HG03064 (cell line): ENCODE measurements at regions not wholly inside any gene's neighbourhood (a gene's known extent, or its start where the extent isn't known, plus 50 kb on each side); places are given as distances from the start of the nearest gene placed in this dataset.

ENCODE experiments used
- ATAC-seq: cut with Tn5 transposase; IDR thresholded peaks from one replicate; pipeline ENCODE4 v1.9.1; 2021; ENCODE audit warnings: low read depth; ENCODE audit not compliant: unreplicated experiment

DNA sequence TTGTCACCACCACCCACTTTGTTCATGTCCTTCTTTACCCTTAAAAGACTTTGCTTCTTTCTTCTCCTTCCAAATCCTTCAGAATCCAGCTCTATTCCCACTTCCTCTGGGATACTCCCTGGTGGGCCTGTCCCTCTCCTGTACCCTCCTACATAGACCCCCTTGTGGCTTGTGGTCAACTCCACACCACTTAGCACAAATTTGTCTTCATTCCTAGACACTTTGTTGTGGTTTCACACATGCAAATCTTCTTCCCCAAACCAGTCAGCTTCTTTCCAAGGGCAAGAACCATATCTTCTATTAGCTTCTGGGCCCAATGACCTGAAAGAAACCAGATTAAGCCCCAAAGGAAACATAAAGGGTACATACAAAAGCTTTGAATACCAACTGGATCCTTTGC lies 342.4 kb downstream of the TNS1 start:
- ATAC-seq, result no peak

DNA sequence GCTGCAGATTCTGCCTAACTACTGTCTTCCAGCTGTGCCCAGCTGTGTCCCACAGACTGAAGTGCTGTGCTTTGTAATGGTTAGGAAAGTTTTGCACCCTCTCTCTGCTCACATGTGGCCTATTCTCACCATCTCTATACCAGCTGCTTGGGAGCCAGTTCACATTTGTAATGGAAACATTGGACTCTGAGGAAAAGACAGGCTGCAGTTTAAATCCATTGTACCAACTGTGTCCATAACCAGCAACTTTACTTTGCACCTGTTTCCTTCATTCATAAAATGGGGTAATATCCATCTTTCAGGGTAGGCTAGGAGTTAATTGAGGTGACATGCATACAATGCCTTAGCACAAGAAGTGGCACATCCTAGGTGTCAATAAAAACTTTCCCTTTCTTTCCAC lies 344.0 kb downstream of the TNS1 start:
- ATAC-seq, result no peak

DNA sequence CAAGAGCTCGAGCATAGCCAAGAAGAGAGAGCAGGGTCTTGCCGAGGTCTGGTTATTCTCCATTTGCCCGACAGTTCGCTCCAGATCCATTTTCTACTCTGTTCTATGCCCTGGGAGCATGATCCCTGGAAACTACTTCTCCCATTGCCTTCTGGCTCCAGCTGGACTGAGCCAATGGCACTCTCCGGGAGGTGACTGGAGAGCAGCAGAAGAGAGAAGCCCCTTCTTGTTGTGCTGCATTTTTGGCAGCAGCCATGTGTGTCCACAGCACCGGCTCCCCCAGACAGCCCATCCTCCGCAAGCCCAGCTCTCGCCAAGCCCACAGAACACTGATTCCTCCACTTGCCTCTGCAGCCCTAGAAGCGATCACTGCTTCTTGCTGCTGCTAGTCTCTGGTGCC lies 345.5 kb downstream of the TNS1 start:
- ATAC-seq, result no peak

DNA sequence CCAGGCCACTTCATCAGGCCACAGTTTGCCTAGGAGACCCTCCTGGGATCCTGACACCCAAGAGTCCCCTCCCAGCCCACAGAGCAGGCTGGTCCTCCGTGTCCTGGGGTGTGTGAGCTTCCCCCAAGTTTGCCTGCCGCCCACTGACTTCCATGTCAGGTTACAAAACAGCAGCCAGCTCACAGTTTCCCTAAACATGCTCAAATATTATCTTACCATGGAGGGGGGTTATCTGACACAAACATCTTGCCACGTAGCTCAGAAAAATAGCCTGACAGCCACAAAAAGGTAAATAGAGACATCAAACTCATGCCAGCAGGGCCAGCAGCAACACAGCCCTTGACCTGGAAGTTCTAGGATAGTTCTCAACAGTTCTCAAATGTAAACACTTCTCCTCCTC lies 346.5 kb downstream of the TNS1 start:
- no peak for ATAC-seq

DNA sequence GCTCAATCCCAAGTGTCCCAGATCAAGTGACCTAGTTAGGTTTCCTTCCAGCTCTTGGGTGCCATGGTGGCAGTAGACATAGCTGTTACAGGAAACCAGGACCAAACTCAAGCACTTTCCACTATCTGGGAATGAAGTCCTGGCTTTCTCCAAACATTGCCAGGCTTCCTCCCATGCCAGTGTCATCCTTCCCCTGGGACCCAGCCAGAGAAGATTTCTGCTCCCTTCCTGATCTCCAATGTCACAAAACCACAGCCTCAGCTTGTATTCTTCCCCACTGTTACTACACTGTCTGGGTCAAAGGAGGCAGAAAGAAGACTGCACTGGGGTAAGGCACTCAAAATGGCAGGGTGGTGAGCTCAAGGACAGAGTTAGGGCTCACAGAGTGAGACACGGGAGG lies 347.1 kb downstream of the TNS1 start:
- no peak for ATAC-seq

DNA sequence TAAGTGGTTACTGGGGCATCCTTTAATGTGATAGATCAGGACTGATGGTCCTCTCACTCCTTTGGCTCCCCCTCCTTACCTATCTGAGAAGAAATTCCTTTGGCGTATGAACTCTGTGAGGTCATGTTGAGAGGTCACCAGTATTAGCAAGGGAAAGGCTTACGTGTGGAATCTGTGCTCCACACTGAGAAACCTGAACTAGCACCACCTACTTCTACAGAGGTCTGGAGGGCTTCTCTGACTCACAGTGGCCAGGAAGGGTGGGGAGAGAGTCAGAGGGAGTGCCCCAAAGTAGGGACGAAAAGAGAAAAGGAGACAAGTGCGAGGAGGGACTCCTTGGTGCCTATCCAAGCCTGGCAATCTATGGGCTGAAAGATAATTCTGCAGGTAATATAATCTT lies 348.6 kb downstream of the TNS1 start:
- ATAC-seq, result no peak

DNA sequence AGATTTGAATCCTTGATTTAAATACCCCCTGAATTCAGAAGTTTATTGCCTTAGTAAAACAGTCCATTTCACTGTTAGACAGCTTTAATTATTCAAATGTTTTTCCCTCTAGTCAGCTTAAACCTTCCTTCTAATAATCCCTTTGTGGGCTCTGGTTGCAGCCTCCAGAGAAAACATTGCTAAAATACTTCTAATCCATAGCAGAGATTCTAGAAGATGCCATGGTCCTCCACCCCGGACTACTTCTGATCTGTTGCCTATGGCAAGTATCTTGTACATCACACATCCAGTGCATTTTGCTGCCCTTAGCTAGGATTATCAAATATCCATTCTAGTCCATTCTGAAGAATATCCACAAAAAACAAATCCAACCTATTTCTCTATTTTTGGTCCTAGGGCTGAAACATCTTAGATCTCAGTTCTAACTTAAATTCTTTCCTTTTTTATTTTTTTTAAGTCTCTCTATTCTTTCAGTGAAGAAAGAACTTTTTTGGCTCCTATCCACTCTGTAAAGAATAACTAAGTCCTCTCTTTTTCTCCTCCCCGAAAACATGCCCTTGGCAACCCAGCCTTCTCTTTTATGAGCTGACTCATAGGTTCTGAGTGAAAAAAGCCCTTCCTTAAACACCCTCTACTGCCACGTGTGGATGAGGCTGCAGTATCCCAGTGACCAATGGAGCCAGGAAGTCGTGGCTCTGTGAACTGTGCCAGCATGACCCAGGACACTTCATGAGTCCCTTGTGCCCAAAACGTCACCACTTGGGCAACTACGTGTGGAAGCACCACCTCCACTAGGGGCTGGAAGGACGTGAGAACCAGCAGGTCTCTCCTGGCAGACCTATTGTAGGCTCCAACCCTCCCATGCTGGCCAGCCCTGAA lies 349.8 kb downstream of the TNS1 start:
- no peak for ATAC-seq

DNA sequence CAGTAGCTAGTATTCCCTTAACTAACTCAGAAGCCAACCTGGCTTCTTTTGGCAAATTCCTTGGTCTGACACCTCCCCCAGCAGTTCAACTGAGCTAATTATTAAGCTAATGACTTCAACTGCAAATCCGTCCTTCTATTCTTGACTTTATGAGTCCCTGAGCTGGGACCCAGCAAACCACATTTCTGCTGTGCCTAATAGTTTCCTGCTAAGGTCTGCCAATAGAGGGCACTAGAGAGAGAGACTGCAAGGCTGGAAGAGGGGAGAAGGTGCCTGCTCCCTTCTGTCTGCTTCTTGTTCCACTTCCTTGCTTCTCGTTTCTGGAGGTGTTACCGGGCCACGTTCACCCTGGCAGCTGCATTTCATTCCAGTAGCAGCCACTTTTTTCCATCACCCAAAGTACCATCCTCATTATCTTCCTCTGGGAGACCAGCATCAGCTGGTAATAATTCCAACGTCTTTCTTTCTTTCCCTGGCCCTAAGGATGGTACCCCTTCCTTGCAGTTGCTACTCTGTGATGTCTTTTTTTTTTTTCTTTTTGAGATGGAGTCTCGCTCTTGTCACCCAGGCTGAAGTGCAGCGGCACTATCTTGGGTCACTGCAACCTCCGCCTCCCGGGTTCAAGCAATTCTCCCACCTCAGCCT lies 352.0 kb downstream of the TNS1 start:
- no peak for ATAC-seq

DNA sequence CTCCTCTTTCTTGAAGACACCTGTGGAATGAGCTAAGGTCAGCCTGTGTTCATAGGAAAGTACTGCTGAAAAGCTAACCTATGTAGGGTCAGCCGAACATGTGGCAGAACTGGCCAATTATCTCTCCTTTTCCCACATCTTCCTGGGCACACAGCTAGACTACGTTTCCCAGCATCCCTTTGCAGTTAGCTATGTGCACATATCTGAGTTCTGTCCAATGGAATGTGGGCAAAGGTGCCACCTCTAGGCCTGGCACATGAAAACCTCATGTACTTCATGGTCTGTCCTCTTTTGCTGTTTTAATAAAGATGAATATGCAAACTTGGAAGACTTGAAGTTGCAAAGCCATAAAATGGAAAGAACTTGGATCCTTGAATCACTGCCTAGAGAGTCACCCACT lies 352.6 kb downstream of the TNS1 start:
- ATAC-seq, result no peak

DNA sequence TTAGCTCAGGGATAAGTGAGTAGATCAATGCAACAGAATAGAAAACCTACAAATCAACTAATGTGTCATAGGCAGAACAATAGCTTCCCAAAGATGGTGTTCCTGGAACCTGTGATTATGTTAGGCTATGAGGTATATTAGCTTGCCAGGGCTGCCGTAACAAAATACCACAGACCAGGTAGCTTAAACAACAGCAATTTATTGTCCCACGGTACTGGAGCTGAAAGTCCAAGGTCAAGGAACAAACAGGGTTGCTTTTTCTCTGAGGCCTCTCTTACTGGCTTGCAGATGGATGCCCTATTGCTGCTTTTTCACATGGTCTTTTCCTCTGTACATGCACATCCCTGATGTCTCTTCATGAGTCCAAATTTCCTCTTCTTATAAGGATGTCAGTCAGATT lies 354.9 kb downstream of the TNS1 start:
- no peak for ATAC-seq

DNA sequence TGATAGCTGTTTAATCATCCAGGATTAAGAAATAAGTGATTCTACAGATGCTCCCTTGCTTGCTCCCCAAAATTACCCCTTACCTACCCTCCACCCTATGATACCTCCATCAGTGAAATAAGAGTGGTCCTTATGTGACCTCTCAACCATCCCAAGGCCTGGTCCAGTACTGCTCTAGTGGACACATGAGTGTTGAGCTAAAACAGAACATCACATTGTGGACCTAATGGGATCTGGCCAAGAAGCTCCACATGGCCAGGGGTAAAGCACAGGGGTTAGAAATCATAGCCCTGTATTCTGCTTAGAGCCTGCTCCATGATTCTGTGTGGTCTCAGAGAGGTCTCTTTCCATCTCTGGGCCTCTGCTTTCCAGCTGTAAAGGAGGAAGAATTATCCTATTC lies 355.6 kb downstream of the TNS1 start:
- no peak for ATAC-seq

DNA sequence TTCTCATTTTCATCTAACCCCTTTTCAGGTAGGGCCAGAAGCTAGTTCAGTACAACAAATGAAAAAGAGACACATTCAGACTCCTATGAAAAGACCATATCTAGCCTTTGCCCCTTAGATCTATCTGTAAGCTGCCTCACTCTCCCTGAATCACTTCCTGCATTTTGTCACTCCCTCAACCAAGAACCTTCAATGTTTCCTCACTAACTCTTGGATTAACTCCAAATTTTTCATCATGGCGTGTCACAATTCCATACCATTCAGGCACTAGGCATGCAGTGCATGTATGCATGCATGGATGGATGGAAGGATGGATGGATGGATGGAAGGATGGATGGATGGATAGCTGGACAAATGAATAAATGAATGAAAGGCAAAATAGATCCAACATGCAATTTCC lies 356.9 kb downstream of the TNS1 start:
- no peak for ATAC-seq

DNA sequence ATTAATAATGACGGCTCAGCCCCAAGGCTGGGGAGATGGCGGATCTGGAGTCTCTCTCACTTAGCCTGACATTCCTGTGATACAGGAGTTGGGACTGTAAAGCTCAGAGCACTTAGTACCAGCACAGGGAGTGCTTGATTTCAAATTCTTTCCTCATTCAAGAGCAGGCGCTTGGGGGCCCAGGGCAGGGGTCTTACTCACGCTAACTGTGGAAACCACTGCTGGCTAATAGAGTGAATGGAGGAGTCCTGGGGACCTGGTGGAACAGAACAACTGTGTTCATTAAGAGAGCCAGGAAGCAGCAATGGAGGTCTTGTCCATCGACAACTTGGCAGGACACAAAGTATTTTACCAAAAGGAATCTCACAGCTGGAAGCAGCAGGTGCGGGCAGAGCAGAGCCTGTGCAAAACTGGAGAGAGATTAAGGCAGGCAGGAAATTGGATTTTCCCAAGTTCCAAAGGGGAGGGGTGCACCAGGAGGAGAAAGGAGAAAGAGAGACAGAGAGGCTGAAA lies 358.9 kb downstream of the TNS1 start:
- no peak for ATAC-seq

DNA sequence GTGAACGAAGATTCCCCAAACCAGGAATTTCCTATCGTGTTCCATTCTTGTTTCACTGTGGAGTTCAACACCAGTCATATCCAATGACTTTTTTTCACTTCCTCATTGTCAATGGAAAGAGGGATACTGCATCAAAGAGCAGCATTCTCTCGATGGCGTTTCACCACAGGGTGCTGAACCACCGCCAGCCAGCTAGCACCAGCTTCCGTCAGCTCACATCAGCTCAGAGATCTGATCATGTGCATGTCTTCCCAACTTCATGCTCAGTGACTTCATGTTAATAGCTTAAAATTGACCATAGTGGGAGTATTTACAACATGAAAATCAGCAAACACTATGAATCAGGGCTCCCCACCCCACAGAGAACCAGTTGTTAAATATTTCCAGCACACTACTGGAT lies 359.9 kb downstream of the TNS1 start:
- no peak for ATAC-seq

DNA sequence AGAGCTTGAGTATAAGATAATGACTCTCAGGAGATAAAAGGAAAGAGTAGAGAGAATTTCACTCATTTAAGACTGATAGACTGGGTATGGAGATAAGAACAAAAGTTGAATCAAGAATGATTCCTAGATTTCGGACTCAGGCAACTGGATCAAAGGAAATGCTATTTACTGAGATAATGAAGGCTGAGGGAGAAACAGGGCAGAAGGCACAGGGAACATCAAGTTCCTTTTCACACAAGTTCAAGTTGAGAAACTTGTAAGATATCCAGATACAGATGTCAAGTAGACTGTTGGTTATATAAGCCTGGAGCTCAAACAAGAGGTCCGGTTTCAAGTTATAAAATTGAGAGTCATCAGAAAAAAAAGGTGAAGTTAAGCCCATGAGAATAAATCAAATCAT lies 360.8 kb downstream of the TNS1 start:
- no peak for ATAC-seq

DNA sequence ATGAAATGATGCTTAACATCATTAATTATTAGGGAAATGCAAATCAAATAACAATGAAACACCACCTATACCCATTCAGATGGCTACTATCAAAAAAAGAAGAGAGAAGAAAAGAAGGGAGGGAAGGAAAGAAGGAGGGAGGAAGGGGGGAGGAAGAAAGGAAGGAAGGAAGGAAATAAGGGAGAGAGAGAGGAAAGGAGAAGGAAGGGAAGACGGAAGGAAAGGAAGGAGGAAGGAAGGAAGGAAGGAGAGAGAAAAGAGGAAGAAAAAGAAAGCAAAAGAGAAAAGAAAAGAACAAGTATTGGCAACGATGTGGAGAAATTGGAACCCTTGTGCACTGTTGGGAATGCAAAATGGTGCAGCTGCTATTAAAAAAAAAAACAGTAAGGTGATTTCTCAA lies 363.3 kb downstream of the TNS1 start:
- no peak for ATAC-seq

DNA sequence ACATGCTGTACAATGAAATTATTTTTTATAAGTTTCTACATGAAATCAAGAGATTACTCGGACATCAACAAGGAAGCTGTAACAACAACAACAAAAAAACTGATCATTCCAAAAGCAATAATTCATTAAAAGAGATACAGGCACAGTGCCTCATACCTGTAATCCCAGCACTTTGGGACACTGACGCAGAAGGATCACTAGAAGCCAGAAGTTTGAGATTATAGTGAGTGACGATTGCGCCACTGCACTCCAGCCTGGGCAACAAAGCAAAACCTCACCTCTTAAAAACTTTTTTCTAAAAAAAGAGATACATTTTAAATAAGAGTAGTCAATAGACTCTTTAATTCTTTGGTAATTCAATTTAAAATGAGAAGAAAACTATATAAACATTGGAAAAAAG lies 364.3 kb downstream of the TNS1 start:
- no peak for ATAC-seq

DNA sequence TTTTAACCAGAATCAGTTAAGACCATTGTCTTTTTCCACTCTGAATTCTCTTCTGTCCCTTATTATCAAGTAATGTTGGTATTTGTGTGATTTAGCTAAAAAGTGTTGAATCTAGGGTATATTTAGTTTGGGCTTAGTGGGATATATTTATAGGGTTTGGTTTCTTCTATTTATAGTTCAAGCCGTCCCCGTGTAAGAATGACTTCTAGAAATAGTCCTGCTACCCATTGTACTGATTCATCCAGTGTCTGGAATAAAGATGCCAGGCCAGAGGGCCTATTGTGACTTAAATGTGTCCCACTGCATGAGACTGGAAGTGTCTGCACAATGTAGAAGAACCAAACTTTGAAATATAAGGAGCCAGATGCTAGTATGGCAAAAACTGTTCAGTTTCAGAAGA lies 364.8 kb downstream of the TNS1 start:
- no peak for ATAC-seq

DNA sequence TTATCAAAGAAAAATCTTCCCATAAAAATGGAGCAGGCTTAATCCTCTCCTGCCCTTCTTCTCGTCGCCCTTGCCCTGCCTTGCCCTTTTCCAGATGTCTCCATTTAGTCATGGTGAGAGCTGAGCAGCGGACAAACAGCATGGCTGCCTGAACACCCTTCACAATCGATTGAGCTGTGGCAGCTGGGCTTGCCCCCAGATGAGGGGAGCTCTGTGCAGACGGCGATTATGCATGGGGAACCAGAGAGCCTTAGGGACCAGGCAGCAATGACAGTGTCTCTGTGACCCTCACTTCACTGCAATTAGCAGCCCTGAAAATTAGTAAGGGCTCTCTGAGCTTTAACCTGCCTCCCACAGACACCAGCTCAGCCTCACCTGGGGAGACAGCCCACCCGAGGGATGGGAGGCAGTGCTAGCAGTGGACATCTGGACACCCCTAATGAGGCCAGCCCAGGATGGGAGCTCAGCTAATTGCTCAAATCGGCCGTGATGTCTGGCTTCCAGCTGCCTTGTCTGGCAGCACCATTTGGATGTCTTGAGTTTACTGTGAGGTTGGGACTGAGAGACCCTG lies 365.7 kb downstream of the TNS1 start:
- ATAC-seq, result no peak

DNA sequence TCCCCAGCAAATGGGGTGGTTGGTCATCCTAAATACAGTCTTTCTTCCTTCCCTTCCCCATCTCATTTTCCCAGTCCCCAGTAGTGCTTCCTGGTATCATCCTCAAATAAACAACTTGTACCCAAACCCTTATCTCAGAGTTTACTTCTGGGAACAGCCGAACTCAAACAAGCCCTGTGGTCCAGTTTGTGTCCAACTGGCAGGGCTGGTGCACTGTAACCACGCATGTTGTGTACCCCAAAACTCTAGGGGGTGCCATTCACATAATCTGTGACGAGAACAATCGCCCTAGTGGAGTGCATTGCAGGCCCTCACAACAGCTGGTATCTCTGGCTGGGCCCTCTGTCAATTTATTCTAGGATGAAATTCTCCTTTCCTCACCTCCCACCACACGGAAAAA lies 366.2 kb downstream of the TNS1 start:
- no peak for ATAC-seq

DNA sequence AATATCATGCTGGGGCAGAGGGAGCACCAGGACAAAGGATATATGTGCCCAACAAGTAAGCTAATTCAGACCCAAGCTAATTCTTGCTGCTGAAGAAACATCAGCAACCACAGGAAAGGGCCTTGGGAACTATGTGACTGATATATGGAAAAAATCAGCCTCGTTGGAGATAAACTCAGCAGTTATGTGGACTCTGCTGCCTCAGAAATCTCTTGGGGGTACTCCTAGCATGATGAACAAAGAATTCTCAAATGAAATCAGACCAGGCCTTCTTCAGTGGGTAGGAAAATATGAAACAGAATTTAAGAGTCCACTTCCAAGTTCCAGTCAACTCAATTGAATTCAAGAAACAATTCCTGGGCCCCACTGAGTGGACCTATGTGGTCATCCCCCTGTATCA lies 367.9 kb downstream of the TNS1 start:
- no peak for ATAC-seq

DNA sequence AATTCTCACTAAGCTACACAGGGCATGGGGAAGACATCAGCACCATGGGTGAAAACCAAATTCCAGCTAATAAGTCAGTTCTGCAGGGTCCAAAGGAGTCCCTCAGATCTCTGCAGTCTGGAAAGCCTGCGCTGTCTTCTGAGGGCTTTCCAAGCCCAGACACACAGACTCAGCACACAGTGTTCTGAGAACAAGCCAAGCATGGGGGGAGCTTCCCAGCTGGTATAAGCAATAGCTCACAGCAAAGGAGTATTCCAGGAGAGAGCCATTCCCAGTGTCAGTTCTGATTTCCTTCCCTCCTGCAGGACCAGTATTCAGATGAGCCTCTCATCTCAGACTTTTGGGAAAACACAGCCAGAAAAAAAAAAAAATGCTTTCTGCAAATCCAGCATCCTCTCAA lies 370.8 kb downstream of the TNS1 start:
- ATAC-seq, result no peak
